Thyroid gland (tissue), 4 donors: ENCODE measurements at regions not wholly inside any gene's neighbourhood (a gene's known extent, or its start where the extent isn't known, plus 50 kb on each side); places are given as distances from the start of the nearest gene placed in this dataset.
"Not testable (repeated sequence)": the region's sequence is repeated elsewhere in the genome, so short reads cannot be mapped to it uniquely, and the experiment has no call there.

ENCODE experiments used
- POLR2A ChIP-seq, 2 donors: fragments of 450-650 bp; IDR thresholded peaks; one replicate each; pipeline ENCODE4 v1.6.1; 2017; ENCODE audit warnings: antibody characterized with exemption in 2 of 2, mild to moderate bottlenecking in 2 of 2, moderate library complexity in 1 of 2
- TF ChIP-seq, protein P1 (sequence below), 6 experiments: fragments of 200-600 bp in 3 of 6; fragments of 450-650 bp in 3 of 6; sonication (generic) in 3 of 6; IDR thresholded peaks; one replicate each; pipeline ENCODE4 v1.5.1; 2016 to 2019; ENCODE audit warnings: antibody characterized with exemption in 6 of 6, mild to moderate bottlenecking in 2 of 6, inconsistent platforms in 1 of 6, moderate library complexity in 1 of 6

DNA sequence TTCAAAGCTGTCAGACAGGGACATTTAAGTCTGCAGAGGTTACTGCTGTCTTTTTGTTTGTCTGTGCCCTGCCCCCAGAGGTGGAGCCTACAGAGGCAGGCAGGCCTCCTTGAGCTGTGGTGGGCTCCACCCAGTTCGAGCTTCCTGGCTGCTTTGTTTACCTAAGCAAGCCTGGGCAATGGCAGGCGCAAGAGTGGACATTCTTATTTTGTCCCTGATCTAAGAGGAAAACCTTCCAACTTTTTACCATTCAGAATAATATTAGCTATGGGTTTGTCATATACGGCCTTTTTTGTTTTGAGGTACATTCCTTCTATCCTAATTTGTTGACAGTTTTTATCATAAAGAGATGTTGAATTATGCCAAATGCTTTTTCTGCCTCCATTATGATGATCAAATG lies 129.3 kb downstream of the ZMAT3 start:
- TF ChIP-seq, protein P1, sequence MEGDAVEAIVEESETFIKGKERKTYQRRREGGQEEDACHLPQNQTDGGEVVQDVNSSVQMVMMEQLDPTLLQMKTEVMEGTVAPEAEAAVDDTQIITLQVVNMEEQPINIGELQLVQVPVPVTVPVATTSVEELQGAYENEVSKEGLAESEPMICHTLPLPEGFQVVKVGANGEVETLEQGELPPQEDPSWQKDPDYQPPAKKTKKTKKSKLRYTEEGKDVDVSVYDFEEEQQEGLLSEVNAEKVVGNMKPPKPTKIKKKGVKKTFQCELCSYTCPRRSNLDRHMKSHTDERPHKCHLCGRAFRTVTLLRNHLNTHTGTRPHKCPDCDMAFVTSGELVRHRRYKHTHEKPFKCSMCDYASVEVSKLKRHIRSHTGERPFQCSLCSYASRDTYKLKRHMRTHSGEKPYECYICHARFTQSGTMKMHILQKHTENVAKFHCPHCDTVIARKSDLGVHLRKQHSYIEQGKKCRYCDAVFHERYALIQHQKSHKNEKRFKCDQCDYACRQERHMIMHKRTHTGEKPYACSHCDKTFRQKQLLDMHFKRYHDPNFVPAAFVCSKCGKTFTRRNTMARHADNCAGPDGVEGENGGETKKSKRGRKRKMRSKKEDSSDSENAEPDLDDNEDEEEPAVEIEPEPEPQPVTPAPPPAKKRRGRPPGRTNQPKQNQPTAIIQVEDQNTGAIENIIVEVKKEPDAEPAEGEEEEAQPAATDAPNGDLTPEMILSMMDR (IDR thresholded peaks at IDR 0.05) = not testable (repeated sequence)
- not testable (repeated sequence) for TF ChIP-seq POLR2A (IDR thresholded peaks at IDR 0.05)
